ENCODE measurements at regions not wholly inside any gene's neighbourhood (a gene's known extent, or its start where the extent isn't known, plus 50 kb on each side); places are given as distances from the start of the nearest gene placed in this dataset.

DNA sequence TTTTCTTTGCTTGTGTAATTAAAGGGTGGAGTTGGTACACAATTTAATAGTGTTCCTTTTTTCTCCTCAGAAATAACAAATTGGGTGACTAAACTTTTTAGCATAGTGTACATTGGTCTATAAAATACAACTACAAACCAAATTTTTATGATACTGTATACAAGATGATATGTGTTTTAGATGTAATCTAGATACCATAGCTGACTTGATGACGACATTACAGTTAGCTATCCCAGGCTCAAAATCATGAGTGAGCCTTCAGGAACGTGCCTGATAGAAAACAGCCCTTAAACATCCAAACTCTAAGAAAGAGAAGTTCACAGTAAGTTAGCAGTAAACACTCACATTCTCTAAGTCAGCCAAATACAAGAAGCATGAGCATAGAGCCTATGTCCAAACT is 99.0 kb upstream of the SSTR1 start:
- DNase-seq (ENCODE audit: low read depth, low spot score) = no peak

DNA sequence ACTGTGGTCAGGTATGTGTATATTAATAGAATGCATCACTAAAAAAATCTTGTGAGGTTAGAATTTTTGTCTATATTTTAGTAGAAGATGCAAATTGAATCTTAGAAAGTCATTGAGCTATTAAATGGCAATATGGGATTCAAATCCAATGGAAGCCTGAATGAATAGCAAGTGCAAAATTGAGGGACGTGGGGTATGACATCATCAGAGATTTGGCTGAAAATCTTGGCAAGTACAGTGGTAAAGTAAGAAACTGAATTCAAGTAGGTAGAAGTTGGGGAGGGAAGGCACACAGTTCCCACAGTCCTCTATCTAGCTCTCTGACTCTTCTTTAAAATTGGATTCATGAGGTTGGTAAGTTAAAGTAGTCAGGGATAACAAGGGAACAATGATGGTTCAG is 97.4 kb upstream of the SSTR1 start:
- no peak for DNase-seq (ENCODE audit: low read depth, low spot score)

DNA sequence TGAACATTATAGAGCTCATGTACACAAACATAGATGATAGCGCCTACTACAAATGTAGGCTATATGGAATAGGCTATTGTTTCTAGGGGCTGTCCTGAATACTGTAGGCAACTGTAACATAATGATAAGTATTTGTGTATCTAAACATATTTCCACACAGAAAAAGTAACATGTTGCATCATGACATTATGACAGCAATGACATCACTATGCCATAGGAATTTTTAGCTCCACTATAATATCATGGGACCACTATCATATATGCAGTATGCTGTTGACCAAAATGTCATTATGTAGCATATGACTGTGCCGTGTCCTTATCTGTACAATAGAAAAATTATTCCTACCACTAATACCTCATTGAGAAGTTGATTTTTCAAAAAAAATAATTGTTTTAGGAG is 96.7 kb upstream of the SSTR1 start:
- DNase-seq (ENCODE audit: low read depth, low spot score) = no peak

DNA sequence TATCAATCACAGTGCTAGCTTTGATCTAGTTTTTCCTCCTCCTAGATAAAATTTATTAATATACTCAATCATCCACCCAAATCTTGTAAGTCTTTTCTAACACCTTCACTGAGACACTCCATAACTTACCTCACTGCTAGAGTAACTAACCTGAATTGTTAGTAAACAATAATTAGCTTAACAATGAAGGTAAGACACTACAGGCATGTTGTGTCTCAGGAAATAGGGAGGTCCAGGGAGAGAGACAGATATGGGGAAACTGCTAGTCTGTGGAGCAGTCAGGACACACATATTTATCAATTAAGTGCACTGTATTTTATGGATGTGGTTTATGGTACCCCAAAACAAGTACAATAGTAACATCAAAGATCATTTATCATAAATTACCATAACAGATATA is 94.2 kb upstream of the SSTR1 start:
- DNase-seq (ENCODE audit: low read depth, low spot score) = no peak

DNA sequence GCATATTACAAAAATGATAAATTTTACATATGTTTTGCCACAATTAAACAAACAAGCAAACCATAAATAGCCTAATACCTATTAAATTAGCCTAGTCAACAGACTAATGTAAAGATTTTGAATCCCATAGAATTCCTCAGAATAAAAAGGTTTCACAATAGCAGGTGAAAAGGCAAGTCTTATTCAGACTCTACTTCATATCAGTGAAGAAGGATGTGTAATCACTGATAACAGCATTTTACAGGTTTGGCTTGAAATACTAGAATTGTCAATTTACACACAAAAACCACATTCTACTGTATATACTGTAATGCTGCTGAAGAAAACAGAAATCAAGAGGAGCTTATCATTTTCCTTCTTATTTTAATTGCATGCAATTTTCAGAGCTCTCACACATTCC is 90.8 kb upstream of the SSTR1 start:
- DNase-seq (ENCODE audit: low read depth, low spot score) = no peak

DNA sequence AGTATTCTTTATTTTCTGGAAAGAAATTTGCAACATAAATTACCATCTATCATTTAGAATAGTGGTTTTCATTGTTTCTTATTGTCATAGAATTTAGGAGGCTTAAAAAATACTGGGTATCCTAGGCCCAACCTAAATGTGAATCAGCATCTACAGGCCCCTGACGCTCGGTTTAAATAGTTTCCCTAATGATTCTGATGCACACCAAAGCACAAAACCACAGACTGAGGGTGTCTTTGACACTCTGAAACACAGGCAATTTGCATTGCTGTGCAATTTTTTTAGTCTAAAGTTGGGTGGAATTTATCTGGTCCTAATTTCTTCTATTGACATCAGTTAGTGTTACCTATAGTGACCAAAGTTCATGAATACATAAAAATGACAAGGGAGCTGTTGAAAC is 87.6 kb upstream of the SSTR1 start:
- DNase-seq (ENCODE audit: low read depth, low spot score) = no peak

DNA sequence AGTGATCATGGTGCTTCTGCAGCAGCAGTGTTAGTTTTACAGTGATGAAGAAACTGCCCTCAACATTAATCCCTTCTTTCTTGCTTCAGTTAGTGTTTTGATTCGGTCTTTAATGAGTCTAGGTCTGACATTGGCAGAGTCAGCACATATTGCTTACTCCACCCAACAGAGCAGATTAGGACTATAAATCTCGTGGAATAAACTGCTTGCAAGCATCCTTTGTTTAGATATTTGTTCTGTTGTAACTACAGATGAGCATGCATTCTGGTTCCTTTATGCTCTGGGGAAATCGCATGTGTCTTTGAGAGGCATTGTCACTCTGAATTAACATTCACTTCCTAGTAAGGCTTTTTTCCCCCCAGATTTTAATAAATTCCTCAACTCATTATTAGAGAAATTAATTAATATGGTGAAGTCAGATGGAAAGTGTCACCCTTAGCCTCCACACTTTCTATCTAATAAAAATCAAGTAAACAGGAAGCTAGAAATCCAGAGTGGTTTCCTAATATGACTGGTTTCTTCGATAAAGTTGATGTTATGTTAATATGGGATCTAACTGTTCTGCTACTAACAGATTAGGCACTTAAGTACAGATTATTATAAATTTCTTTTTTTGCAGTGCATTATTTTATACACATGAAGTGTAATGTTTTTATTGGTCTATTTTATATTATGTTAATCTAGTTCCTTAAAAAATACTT is 86.2 kb upstream of the SSTR1 start:
- no peak for DNase-seq (ENCODE audit: low read depth, low spot score)

DNA sequence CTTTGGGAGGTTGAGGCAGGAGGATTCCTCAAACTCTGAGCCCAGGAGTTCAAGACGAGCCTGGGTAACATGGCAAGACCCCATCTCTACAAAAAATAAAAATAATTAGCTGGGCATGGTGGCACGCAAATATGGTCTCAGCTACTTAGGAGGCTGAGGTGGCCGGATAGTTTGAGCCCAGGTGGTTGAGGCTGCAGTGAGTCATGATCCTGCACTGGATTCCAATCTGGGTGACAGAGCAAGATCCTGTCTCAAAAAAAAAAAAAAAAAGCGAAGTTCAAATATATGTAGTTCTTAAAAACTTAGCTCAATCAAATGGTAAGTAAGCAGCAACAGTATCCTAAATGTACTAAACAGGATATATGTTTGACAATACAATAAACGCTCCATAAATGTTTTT is 85.5 kb upstream of the SSTR1 start:
- DNase-seq (ENCODE audit: low read depth, low spot score) = no peak

DNA sequence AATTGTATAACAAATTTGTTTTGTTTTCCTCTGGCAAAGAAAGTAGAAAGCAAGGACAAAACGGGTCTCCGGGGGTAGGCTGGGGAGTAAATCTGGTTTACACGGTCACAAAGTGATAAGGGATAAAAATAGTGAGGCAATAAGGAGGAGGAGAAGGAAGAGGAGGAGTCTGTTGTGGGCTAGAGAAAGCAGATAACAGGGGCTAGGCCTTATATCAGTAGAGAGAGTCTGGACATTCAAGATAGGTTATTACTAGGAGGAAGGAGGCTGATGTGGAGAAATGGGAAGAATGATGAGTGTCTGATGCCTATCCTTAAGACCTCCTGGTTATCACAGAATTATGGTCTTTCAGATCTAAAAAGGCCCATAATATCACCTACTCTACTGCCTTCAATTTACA is 83.2 kb upstream of the SSTR1 start:
- DNase-seq (ENCODE audit: low read depth, low spot score) = no peak

DNA sequence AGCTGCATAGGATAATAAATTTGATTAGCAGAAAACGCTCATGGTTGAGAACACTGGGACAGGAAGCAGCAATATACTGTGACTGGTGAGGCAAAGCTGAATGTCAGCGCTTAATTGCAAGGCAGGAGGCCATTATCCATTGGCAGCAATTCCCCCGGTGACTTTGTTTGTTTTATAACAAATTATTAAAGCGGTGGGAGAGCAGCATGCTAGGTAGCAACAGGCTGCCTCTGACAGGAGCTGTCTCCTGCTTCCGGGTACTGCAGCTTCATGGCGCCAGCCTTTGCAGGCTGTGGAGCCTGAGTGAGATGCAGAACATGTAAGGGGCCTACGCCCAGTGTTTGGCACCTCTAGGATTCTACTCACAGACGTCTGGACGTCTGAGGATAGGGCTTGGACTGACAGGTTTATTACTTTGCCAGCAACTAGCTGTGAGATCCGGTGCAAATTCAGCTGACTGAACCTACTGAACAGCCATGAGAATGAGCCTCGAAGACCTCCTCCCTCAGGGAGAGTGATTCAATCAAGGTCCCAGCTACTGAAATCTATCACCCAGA is 82.1 kb upstream of the SSTR1 start:
- DNase-seq (ENCODE audit: low read depth, low spot score) = no peak

DNA sequence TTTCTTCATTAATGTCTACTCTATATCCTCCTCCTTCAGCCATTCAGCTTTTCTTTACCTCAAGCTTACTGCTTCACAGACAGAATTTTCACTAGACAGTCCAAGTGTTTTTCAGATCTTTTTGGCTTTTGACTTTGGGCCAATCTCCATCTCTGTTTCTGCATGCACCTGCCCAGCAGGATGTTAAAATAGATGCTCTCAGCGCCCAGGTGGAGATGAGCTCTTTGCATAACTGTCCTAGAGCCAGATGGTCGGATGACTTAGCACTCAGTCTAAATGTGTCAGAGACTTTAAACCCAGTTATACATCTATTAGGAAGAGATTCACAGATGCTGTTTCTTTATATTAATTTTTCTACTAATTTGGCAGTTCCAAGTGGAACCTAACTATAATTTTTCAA is 80.3 kb upstream of the SSTR1 start:
- DNase-seq (ENCODE audit: low read depth, low spot score) = no peak

DNA sequence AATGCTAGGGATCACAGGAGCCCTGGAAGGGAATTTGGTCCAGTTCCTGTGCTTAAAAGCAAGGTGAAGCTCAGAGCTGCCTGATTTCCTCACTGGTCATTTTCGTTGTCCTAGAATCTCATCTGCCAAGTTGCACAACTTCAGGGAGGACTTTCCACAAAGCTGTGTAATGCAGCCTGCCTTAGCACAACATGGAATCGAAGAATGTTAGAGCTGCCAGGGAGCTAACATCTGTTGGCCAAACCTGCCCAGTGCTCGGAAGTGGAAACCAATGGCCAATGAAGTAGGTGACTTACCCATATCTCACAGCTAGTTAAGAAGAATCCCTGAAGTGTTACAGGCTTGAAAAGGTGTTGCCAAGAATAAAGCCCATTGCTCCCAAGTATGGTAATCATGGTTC is 79.9 kb upstream of the SSTR1 start:
- DNase-seq (ENCODE audit: low read depth, low spot score) = no peak

DNA sequence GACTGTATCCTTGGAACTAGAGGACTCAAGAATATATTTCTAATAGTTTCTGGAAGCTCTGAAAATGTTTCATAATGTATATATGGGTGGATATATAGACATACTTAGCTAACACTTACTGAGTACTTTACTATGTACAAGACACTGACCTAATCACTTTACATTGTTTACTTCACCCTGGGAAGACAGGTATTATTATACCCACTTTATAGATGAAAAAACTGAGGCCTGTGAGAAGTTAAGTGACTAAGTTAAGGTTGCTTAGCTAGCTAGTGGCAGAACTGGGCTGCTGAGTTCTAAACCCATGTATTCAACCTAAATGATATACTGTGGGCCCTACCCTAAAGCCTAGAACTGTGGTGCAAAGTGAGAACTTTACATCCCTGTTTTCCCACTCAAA is 79.1 kb upstream of the SSTR1 start:
- no peak for DNase-seq (ENCODE audit: low read depth, low spot score)

DNA sequence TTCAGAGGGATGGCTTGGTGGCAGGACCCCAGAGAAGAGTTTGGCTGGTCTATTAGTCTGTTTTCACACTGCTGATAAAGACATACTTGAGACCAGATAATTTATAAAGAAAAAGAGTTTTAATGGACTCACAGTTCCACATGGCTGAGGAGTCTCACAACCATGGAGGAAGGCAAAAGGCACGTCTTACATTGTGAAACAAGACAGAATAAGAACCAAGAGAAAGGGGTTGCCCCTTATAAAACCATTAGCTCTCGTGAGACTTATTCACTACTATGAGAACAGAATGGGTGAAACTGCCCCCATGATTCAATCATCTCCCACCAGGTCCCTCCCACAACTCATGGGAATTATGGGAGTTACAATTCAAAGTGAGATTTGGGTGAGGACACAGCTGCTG is 78.5 kb upstream of the SSTR1 start:
- no peak for DNase-seq (ENCODE audit: low read depth, low spot score)

DNA sequence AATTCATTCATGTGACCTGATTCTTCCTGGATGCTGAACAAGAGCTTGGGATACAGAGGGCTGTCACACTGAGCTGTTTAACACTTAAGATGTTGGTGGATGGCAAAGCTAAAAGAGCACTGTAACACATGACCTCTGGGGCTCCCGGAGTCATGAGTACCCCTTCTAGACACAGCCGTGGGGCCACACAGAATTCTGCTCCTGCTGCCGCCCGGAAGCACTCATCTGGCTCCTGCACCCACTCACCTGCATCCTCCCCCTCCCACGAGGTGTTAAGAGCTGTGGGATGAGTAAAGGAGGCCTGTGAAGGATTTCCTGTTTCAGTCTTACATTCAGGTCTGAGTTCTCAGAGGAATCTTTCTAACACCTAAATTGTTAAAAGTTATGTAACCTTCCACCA is 78.0 kb upstream of the SSTR1 start:
- DNase-seq (ENCODE audit: low read depth, low spot score) = no peak

DNA sequence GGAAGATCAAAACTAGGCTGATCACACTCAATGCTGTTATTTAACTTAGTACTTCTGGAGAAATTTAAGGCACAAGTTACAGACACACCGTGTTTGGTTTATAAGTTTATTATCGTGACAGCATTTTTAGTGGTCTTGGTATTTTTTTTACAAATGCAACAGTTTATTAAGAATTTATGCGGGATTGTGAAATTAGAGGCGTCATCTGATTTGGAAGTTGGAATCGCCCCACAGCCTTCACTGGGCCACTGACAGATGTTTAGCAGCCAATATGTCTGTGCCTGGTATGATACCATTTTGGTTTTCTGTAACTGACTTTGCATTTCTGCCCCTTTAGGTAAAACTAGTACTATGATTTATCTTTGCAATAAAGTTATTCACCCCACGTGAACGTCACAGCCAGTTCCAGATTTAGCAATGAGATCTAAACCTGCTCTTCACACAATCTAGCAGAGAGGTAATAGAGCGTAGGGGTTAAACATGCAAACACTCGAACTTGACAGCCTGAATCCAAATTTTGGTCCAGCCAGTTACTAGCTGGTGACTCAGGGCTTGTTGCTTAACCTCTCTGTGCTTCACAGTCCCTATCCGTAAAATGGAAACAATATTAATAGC is 73.2 kb upstream of the SSTR1 start:
- no peak for DNase-seq (ENCODE audit: low read depth, low spot score)

DNA sequence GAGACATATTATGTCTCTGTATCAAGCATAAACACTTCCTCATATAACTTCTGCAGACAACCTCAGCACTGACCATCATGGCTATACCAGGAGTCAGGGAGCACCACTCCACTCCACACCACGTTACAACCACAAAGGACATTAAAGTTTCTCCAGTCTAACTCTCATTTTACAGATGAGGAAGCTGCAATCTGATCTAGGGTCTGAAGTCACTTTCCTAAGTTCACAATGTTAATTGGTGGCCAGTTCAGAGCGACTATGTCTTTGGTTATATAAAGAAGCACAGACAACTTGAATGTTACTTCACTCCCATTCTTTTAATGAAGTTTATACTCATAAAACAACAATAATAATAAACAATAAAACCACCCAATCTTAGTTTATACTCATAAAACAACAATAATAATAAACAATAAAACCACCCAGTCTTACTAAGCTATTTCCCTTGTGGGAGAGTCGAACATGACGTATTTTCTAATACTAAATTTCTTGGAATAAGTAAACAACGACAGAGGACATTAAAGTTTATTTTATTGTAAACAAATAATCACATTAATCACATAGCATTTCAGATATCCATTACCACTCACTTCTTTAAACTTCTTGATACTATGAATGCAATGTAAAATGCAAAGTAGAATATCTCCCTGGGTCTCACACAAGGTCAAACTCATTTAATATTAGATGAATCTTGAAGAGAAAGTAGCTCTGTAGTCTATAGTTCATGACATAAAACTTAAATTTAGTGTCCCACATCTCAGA is 72.4 kb upstream of the SSTR1 start:
- DNase-seq (ENCODE audit: low read depth, low spot score) = no peak

DNA sequence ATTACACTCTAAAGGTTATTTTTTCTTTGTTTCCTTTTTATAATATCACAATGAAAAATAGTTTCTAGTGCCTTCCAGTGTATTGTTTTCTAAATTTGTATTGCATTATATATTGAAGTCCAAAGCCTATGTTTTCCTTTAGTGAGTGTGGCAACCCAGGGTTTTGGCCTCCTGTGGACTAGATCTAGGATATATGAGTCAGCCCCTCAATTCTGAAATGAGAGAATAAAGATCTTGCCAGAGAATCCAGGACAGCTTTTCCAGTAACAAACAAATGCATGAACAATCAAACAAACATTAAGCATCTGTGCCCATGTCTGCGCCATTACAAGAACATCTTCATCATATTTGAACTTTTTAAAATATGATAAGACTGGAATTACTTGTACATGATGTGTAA is 70.7 kb upstream of the SSTR1 start:
- DNase-seq (ENCODE audit: low read depth, low spot score) = no peak

DNA sequence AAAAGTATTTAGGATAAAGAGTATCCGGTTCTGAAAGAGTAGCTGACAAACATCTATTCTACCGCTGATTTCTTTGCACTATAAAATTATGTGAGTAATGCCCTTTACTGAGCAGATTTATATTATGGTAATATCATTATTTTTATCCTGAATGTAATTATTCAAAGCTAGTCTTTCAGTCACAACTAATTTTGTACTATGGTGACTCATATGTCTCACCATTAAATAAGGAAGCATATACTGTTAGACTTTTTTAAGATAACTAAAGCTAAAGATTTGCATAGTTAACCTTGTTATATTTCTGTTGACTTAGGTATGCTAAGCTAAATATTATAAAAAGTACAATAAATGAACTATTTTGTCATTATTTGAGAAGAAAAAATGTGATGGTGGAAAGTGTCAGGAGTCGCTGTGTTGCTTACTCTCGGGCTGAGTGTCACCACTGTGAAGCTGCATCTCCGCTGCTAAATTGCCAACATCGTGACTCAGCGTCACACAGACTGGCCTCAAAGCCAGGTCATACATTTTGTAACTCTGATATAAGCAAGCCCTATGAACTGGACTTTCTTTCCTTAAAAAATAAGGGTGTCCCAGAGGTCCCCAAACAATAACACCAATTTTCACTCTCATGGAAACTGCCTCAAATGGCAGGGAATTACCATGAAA is 69.1 kb upstream of the SSTR1 start:
- no peak for DNase-seq (ENCODE audit: low read depth, low spot score)

DNA sequence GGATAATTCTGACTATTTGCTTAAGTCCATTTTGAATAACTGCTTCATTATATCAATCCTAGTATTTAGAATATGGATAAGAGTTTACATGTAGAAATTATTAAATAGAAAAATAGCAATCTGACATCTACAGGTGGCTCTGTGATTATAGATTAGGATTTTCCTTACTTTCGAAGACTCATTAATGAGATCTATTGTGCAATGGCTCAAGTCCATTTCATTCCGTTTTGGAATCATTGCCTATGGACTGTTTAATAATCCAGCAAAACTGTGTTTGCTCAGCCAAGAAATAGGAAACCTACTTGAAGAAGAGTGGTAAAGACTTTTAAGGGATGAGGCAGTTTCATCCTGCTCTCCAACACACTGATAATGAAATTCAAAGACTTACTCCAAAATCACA is 67.8 kb upstream of the SSTR1 start:
- no peak for DNase-seq (ENCODE audit: low read depth, low spot score)

DNA sequence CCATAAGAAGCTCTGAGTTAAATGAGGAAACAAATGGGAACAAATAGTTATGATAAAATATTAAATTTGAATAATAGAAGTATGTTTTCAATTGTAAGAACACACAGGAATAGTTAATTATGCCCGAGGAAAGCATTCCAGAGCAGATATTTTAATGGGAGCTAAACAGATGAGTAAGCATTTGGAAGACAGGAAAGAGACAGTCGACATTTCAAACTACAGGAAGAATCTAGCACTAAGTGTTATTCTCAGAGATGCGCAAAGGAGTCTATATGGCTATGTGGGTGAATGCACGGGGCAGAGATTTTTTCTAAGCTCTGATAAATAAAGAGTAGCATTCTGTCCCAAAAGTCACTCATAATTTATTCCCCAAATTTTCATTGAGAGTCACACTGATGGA is 64.5 kb upstream of the SSTR1 start:
- DNase-seq (ENCODE audit: low read depth, low spot score) = no peak

All from pulmonary artery endothelial cell (primary cell).